Ishikawa (cell line): ENCODE measurements at regions not wholly inside any gene's neighbourhood (a gene's known extent, or its start where the extent isn't known, plus 50 kb on each side); places are given as distances from the start of the nearest gene placed in this dataset.

ENCODE experiments used
- CEBPB ChIP-seq: IDR thresholded peaks from 2 replicates; pipeline ENCODE4 v1.6.1; 2012
- CREB1 ChIP-seq: IDR thresholded peaks from 2 replicates; pipeline ENCODE4 v1.6.1; 2012; ENCODE audit warnings: low read depth
- EP300 ChIP-seq: IDR thresholded peaks from 2 replicates; pipeline ENCODE4 v1.6.1; 2012; ENCODE audit warnings: borderline replicate concordance
- FOXM1 ChIP-seq: IDR thresholded peaks from 2 replicates; pipeline ENCODE4 v1.6.1; 2012; ENCODE audit warnings: low read depth, borderline replicate concordance
- MAX ChIP-seq: IDR thresholded peaks from 2 replicates; pipeline ENCODE4 v1.6.1; 2012
- REST ChIP-seq: IDR thresholded peaks from 2 replicates; pipeline ENCODE4 v1.6.1; 2012; ENCODE audit warnings: low read depth, mild to moderate bottlenecking
- TAF1 ChIP-seq: IDR thresholded peaks from 2 replicates; pipeline ENCODE4 v1.6.1; 2012; ENCODE audit warnings: low read depth, mild to moderate bottlenecking
- TCF12 ChIP-seq: IDR thresholded peaks from 2 replicates; pipeline ENCODE4 v1.6.1; 2012; ENCODE audit warnings: low read depth
- TEAD4 ChIP-seq: IDR thresholded peaks from 2 replicates; pipeline ENCODE4 v1.6.1; 2012
- TF ChIP-seq, protein P1 (sequence below): IDR thresholded peaks from 2 replicates; pipeline ENCODE4 v1.6.1; 2012

- TF ChIP-seq CEBPB = no peak
- no peak for TF ChIP-seq FOXM1
- TF ChIP-seq, protein P1, sequence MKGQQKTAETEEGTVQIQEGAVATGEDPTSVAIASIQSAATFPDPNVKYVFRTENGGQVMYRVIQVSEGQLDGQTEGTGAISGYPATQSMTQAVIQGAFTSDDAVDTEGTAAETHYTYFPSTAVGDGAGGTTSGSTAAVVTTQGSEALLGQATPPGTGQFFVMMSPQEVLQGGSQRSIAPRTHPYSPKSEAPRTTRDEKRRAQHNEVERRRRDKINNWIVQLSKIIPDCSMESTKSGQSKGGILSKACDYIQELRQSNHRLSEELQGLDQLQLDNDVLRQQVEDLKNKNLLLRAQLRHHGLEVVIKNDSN = no peak
- TF ChIP-seq MAX = no peak
- no peak for TF ChIP-seq REST
- TF ChIP-seq EP300 = no peak
- TF ChIP-seq CREB1 = no peak
- TF ChIP-seq TAF1 = no peak
- no peak for TF ChIP-seq TEAD4
- TF ChIP-seq TCF12 = no peak
Observed at GRCh38 chr12:31896514-31897039, 62.6 kb upstream of the RESF1 start.
